ENCODE measurements at regions not wholly inside any gene's neighbourhood (a gene's known extent, or its start where the extent isn't known, plus 50 kb on each side); places are given as distances from the start of the nearest gene placed in this dataset.

GRCh38 chr19:31821346-31821745 lies 472.1 kb upstream of the TSHZ3 start:
- no peaks in the 10 kb centered on the region for H4K20me1 ChIP-seq (ENCODE audit: insufficient read depth, low read length)
- H3K9me3 ChIP-seq (ENCODE audit: insufficient read depth, low read depth, low read length) = no peaks in the 10 kb centered on the region
- no peaks in the 10 kb centered on the region for H3K27me3 ChIP-seq (ENCODE audit: insufficient read depth, low read length)
- no peak overlapping the region for H3K4me3 Mint-ChIP-seq (ENCODE audit: unreplicated experiment)
- peaks cover 15% of the 10 kb centered on the region for H3K27me3 Mint-ChIP-seq (ENCODE audit: low read depth, unreplicated experiment)
- no peak overlapping the region for H3K4me3 ChIP-seq (ENCODE audit: insufficient read depth, low read depth, low read length)
- no peak overlapping the region for H3K27ac Mint-ChIP-seq (ENCODE audit: unreplicated experiment)
- no peak overlapping the region for H3K27ac ChIP-seq (ENCODE audit: low read depth, low read length)
- H2AFZ ChIP-seq (ENCODE audit: low read depth, low read length) = no peak overlapping the region
- no peak for FAIRE-seq
- H3K9me3 Mint-ChIP-seq (ENCODE audit: unreplicated experiment) = peaks cover 2% of the 10 kb centered on the region
- peaks cover 9% of the 10 kb centered on the region for H3K4me1 Mint-ChIP-seq (ENCODE audit: low read depth, unreplicated experiment)
- peaks cover 3% of the 10 kb centered on the region for H3K36me3 Mint-ChIP-seq (ENCODE audit: low read depth, unreplicated experiment)
- H3K4me1 ChIP-seq (ENCODE audit: insufficient read depth, low read length) = no peaks in the 10 kb centered on the region
- no peak for DNase-seq (ENCODE audit: low read depth)
- no peak overlapping the region for H3K4me2 ChIP-seq (ENCODE audit: low read length)
- no peaks in the 10 kb centered on the region for H3K79me2 ChIP-seq (ENCODE audit: insufficient read depth, low read length)
- TF ChIP-seq, protein P1, sequence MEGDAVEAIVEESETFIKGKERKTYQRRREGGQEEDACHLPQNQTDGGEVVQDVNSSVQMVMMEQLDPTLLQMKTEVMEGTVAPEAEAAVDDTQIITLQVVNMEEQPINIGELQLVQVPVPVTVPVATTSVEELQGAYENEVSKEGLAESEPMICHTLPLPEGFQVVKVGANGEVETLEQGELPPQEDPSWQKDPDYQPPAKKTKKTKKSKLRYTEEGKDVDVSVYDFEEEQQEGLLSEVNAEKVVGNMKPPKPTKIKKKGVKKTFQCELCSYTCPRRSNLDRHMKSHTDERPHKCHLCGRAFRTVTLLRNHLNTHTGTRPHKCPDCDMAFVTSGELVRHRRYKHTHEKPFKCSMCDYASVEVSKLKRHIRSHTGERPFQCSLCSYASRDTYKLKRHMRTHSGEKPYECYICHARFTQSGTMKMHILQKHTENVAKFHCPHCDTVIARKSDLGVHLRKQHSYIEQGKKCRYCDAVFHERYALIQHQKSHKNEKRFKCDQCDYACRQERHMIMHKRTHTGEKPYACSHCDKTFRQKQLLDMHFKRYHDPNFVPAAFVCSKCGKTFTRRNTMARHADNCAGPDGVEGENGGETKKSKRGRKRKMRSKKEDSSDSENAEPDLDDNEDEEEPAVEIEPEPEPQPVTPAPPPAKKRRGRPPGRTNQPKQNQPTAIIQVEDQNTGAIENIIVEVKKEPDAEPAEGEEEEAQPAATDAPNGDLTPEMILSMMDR (IDR thresholded peaks at IDR 0.05; ENCODE audit: insufficient read depth, low read depth, low read length) = no peak
- TF ChIP-seq EZH2 (IDR thresholded peaks at IDR 0.05; ENCODE audit: insufficient read depth, low read length) = no peak
- H3K36me3 ChIP-seq (ENCODE audit: insufficient read depth, low read length) = no peaks in the 10 kb centered on the region
- no peak overlapping the region for H3K9ac ChIP-seq (ENCODE audit: low read length)

GRCh38 chr19:31825134-31826094 lies 476.2 kb upstream of the TSHZ3 start:
- H3K27me3 Mint-ChIP-seq (ENCODE audit: low read depth, unreplicated experiment) = peaks cover 20% of the 10 kb centered on the region
- no peak for FAIRE-seq

More at GRCh38 chr19:31825134-31826094, 476.2 kb upstream of the TSHZ3 start:
- H3K36me3 ChIP-seq (ENCODE audit: insufficient read depth, low read length) = no peaks in the 10 kb centered on the region
- Mint-ChIP-seq H3K9me3 (ENCODE audit: unreplicated experiment) (peaks cover 2% of the 10 kb centered on the region), H3K27ac (ENCODE audit: unreplicated experiment) (no peak overlapping the region), H3K4me1 (ENCODE audit: low read depth, unreplicated experiment) (peaks cover 10% of the 10 kb centered on the region), H3K36me3 (ENCODE audit: low read depth, unreplicated experiment) (peaks cover 3% of the 10 kb centered on the region), H3K4me3 (ENCODE audit: unreplicated experiment) (no peak overlapping the region)
- no peak overlapping the region for H3K9ac ChIP-seq (ENCODE audit: low read length)
- no peaks in the 10 kb centered on the region for H3K4me1 ChIP-seq (ENCODE audit: insufficient read depth, low read length)
- no peak overlapping the region for H3K27ac ChIP-seq (ENCODE audit: low read depth, low read length)
- no peak overlapping the region for H3K4me2 ChIP-seq (ENCODE audit: low read length)
- no peak for DNase-seq (ENCODE audit: low read depth)
- peaks cover 2% of the 10 kb centered on the region for H3K9me3 ChIP-seq (ENCODE audit: insufficient read depth, low read depth, low read length)
- H4K20me1 ChIP-seq (ENCODE audit: insufficient read depth, low read length) = no peaks in the 10 kb centered on the region
- H2AFZ ChIP-seq (ENCODE audit: low read depth, low read length) = no peak overlapping the region
- no peaks in the 10 kb centered on the region for H3K79me2 ChIP-seq (ENCODE audit: insufficient read depth, low read length)
- H3K4me3 ChIP-seq (ENCODE audit: insufficient read depth, low read depth, low read length) = no peak overlapping the region
- no peaks in the 10 kb centered on the region for H3K27me3 ChIP-seq (ENCODE audit: insufficient read depth, low read length)
- TF ChIP-seq, protein P1 (IDR thresholded peaks at IDR 0.05; ENCODE audit: insufficient read depth, low read depth, low read length) = no peak
- no peak for TF ChIP-seq EZH2 (IDR thresholded peaks at IDR 0.05; ENCODE audit: insufficient read depth, low read length)

All from astrocyte (in vitro differentiated cells and primary cell).